Umbilical cord (tissue), 1 donor: ENCODE measurements at regions not wholly inside any gene's neighbourhood (a gene's known extent, or its start where the extent isn't known, plus 50 kb on each side); places are given as distances from the start of the nearest gene placed in this dataset.
A peak's percentile ranks its signal among the peaks of the same experiment; 100 is the strongest.
"Not testable (repeated sequence)": the region's sequence is repeated elsewhere in the genome, so short reads cannot be mapped to it uniquely, and the experiment has no call there.

Experiments used
- DNase-seq: peaks from one replicate; pipeline ENCODE4 v3.0.0-alpha.2; 2015; ENCODE audit warnings: low spot score

- no peak for DNase-seq
These were observed 206.9 kb downstream of the ICOS start for GRCh38 chr2:204143216-204144014.

DNA sequence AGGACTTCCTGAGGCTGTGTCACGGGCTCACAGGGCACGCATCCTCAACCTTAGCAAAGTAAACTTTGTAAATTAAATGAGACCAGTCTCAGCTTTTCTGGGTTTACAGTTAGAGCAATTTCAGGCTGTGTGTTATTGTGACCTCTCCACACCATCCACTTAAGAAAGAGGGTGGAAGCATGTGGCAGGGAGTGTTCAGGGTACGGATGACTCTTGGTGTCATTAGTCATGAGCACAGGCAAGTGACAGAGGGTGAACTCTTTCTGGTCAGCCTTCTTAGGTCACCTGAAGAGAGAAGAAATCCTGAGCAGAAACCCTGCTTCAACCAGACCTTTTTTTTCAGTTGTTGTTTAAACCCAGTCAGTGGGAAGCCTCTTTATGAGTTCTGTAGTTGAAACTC, 207.9 kb downstream of the ICOS start:
- no peak for DNase-seq

- peak; percentile 84 for DNase-seq
These were observed 208.7 kb downstream of the ICOS start for GRCh38 chr2:204145263-204145751.

- DNase-seq: peak; percentile 35
These were observed 209.2 kb downstream of the ICOS start for GRCh38 chr2:204145791-204146190.

DNA sequence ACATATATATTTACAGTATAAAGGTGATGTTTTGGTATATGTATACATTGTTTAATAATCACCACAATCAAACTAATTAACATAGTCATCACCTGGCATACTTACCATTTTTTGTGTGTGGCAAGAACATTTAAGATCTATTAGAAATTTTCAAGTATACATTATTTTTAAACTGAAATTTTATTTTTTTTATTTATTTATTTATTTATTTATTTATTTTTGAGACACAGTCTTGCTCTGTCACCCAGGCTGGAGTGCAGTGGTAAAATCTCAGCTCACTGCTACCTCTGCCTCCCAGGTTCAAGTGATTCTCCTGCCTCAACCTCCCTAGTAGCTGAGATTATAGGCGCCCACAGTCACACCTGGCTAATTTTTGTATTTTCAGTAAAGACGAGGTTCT, 210.5 kb downstream of the ICOS start:
- DNase-seq: not testable (repeated sequence)

- no peak for DNase-seq
These were observed 214.2 kb downstream of the ICOS start for GRCh38 chr2:204150721-204151120.

GRCh38 chr2:204152616-204153015, 216.1 kb downstream of the ICOS start:
- DNase-seq: no peak

DNA sequence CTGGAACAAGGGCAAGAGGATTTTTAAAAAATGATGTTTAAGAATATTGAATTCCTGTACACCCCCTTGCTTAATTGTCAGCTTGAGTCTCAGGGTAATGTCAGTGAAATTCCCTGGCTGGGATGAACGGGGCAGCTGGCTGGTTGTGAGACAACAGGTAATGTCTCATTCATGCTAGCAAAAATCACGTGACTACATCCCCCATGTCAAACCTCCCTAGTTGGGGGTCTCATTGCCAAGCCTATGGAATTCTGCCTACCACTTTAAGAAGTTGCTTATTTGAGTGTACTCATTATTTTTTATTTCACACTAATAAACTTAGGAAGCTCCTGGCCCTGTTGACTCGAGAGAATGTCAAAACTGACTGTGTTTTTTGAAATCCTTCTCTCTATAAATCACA, 218.3 kb downstream of the ICOS start:
- no peak for DNase-seq

DNA sequence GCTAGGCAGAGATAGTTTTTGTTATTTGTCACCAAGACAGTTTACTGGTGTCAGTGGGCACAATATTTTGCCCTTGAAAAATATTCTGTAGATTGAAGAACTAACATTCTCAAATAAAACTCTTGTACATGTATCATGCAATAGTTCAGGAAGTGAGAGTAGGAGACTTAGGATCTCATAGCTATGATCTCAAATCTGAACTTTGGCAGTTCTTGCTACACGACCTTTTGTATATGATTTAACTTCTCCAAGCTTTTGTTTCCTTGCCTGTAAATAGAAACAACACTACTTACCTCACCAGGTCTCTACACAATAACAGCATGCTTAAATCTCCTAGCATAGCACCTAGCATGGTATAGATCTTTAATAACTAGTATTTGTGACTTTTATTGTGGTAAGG, 219.9 kb downstream of the ICOS start:
- DNase-seq: no peak

GRCh38 chr2:204157684-204158083, 221.1 kb downstream of the ICOS start:
- DNase-seq: no peak

GRCh38 chr2:204159526-204159925, 223.0 kb downstream of the ICOS start:
- DNase-seq: no peak

- DNase-seq: no peak
These were observed 224.4 kb downstream of the ICOS start for GRCh38 chr2:204160989-204161388.

GRCh38 chr2:204161886-204162285, 225.3 kb downstream of the ICOS start:
- no peak for DNase-seq

DNA sequence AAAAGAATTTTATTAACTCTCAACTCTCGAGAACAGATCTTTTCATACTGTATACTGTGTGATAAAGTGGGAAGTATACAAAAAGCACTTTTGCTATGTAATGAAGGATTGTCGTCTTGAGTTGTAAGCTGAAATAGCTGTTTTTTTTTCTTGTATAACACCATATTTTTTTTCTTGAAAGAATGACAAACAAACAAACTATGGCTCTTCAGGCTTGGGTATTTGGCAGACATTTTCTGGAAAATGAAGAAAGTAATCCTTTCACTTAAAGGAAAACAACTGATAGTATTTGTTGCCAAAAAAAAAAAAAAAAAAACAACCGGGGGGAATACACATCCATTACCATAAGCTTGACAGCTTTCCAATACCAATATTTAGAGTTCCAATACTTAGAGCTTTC, 230.4 kb downstream of the ICOS start:
- DNase-seq: no peak

- DNase-seq: not testable (repeated sequence)
These were observed 231.1 kb downstream of the ICOS start for GRCh38 chr2:204167670-204168069.

- no peak for DNase-seq
These were observed 233.8 kb downstream of the ICOS start for GRCh38 chr2:204170411-204170810.

DNA sequence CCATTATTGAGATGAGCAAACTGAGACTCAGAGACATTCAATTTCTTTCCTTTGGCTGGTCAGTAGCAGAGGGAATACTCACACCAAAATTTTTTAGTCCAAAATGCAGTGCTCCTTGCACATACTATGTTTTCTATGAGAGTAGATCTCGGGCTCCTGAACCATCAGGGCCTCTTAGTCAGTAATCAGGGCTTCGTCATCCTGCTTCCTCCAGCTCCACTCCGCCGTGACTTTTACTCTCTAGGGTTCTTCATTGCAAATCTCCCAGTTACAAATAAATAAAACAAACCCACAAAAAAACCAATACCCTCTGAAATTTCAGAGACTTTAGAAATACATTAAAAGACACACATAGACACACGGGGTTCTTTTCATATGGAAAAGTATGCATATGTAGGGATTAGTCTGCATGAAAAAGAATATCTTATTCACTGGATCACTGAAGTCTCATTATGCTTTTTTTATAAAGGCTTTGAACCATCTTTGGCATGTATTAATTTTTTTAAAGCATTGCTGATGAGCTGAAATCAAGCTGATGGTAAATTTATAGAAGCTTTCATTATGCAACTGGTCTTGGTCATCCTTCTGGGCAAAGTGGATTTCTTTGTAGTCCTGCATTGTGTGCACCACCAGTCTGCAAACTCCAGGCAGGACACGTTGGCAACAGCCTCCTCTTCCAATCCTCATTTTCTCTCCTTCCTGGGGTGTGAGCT, 235.0 kb downstream of the ICOS start:
- no peak for DNase-seq

DNA sequence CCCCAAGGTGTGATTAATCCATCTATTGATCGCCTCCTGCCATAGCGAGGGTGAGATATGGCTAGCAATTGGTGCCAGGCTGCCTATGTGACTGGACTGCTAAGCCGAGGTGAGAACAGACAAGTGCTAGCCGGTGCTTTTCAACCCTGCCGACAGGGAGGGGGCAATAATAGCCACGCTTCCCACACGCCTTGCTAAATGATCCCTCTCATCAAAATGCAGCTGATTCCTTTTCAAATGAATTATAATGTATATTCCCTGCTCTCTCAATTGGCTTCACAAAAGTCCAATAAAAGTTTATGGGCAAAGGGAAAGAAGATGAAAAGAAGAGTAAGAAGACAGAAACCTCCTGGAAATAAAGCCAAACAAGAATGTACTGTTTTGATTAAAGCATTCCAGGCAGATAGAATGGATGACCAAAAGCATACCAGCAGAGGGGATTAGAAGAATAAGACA, 235.6 kb downstream of the ICOS start:
- DNase-seq: no peak

DNA sequence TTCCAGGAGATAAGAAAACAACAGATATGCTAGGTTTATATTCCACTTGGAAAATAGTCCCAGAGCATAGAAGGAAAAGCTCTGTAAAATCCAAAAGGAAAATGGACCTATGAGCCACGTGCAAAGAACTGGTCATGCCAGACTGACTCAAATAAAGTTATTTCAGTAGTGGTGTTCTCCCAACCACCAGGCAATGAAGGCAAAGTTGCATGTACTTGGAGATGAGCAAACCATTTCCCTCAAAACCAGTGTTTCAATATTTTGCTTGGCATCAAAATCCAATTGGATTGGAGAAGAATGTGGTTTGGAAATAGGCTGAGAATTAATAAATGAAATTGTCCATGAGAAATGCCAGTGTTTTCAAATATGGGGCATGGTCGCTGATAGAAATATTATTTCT, 237.5 kb downstream of the ICOS start:
- no peak for DNase-seq

DNA sequence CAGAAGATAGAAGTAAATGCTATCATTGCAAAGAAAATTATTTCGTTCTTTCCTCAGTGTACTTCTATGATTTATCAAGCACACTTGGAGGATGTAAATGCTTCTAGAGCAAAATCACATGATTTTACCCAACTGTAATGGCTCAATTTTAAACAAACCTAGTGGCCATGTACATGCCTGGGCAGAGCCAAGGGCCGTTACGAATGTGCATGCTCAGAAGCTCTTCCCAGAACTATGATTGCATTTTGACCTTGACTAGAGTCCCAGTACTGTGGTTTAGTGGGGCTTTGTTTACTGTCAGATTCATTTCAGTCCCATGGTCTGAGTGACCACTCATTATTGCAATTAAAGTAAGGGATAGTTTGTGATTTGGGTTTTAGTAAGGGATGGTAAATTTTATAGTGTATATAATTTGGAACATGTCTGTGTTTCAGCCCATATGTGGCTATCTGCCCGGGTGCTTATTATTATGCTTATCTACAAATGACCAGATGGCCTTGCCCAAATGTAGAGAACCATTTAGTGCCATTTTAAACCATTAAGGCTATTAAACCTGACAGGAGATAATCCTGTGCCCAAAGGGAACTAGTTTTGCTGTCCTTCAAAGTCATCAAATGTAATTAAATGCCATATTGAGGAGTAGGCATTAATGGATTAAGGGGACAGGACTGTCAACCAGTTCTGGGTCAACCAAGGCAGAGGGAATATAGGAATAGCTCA, 239.1 kb downstream of the ICOS start:
- DNase-seq: no peak

- DNase-seq: no peak
These were observed 239.7 kb downstream of the ICOS start for GRCh38 chr2:204176306-204176705.

DNA sequence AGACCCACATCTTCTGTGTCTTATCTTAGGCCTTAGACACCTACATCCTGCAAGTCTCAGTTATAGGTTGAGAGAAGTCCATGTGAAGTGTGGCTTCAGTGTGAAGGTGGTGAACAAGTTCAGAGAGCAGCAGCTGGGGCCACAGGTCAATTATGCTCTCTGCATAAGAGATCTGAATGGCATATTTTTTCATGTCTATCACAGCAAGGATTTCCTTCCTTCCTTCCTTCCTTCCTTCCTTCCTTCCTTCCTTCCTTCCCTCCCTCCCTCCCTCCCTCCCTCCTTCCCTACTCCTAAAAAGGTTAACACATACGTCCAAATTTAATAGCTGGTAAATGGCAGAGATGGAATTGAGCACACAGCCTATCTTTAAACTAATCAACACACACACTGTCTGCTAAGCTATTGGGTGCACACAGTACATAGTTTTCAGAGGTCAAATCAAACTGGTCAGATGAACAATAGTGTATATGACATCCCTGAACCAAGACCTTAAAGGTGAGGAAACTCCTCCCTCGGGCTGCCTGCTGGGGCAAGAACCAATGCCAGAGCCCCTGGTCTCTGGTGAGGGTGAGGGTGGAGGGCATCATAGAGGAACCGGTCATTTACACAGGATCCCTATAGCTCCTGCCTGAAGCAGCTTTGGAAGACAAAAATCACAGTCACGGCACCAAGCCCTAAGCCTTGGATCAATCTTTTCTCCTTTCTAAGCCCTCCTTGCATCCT, 240.9 kb downstream of the ICOS start:
- no peak for DNase-seq
